Mesenchymal stem cell (in vitro differentiated cells and primary cell): ENCODE measurements at regions not wholly inside any gene's neighbourhood (a gene's known extent, or its start where the extent isn't known, plus 50 kb on each side); places are given as distances from the start of the nearest gene placed in this dataset.

Experiments used
- DNase-seq: peaks from one replicate; pipeline ENCODE4 v3.0.0-alpha.2; 2013
- H2AFZ ChIP-seq: one replicate; pipeline ENCODE4 v1.6.1; 2013; ENCODE audit warnings: low read depth, mild to moderate bottlenecking, control low read depth, inconsistent platforms, low read length, moderate library complexity
- H2AK5ac ChIP-seq: 2 replicates; pipeline ENCODE4 v1.6.1; 2013; ENCODE audit warnings: low read length, moderate library complexity, mild to moderate bottlenecking, inconsistent platforms; ENCODE audit not compliant: severe bottlenecking
- H2BK120ac ChIP-seq: one replicate; pipeline ENCODE4 v1.6.1; 2013; ENCODE audit warnings: low read depth, mild to moderate bottlenecking, inconsistent platforms, low read length, moderate library complexity
- H2BK12ac ChIP-seq, 2 experiments: one replicate each; pipeline ENCODE4 v1.6.1; 2013; ENCODE audit warnings: inconsistent platforms in 2 of 2, low read length in 2 of 2, mild to moderate bottlenecking in 2 of 2, moderate library complexity in 2 of 2, control low read depth in 1 of 2
- H2BK15ac ChIP-seq: one replicate; pipeline ENCODE4 v1.6.1; 2013; ENCODE audit warnings: mild to moderate bottlenecking, low read depth, inconsistent platforms; ENCODE audit not compliant: poor library complexity, severe bottlenecking
- H2BK5ac ChIP-seq: 2 replicates; pipeline ENCODE4 v1.6.1; 2013; ENCODE audit warnings: low read depth, mild to moderate bottlenecking, low read length, control low read depth, inconsistent platforms; ENCODE audit not compliant: poor library complexity, severe bottlenecking
- H3K14ac ChIP-seq, 2 experiments: one replicate each; pipeline ENCODE4 v1.6.1; 2013; ENCODE audit warnings: inconsistent platforms in 2 of 2, low read length in 2 of 2, control low read depth in 1 of 2, mild to moderate bottlenecking in 1 of 2, moderate library complexity in 1 of 2
- H3K18ac ChIP-seq, 2 experiments: one replicate each; pipeline ENCODE4 v1.6.1; 2013; ENCODE audit warnings: inconsistent platforms in 2 of 2, low read length in 2 of 2, control low read depth in 1 of 2, low read depth in 1 of 2, mild to moderate bottlenecking in 1 of 2
- H3K23ac ChIP-seq, 2 experiments: one replicate each; pipeline ENCODE4 v1.6.1; 2013; ENCODE audit warnings: inconsistent platforms in 2 of 2, low read length in 2 of 2, mild to moderate bottlenecking in 2 of 2, moderate library complexity in 2 of 2, control low read depth in 1 of 2
- H3K27ac ChIP-seq: 2 replicates; pipeline ENCODE4 v1.5.1; 2013; ENCODE audit warnings: mild to moderate bottlenecking, moderate library complexity, low read length, control low read depth, inconsistent platforms; ENCODE audit not compliant: poor library complexity, severe bottlenecking
- H3K27me3 ChIP-seq, 2 experiments: 2 replicates each; pipeline versions ENCODE4 v1.6.1 to v1.7.0; 2013; ENCODE audit warnings: low read length in 2 of 2, mild to moderate bottlenecking in 2 of 2, moderate library complexity in 2 of 2, control low read depth in 1 of 2, inconsistent platforms in 1 of 2; ENCODE audit not compliant: control insufficient read depth in 1 of 2, insufficient read depth in 1 of 2
- H3K36me3 ChIP-seq, 2 experiments: 2 replicates each; pipeline versions ENCODE4 v1.6.1 to v1.7.0; 2013; ENCODE audit warnings: low read length in 2 of 2, control low read depth in 1 of 2, inconsistent platforms in 1 of 2, low read depth in 1 of 2, mild to moderate bottlenecking in 1 of 2; ENCODE audit not compliant: insufficient read depth in 2 of 2, control insufficient read depth in 1 of 2
- H3K4ac ChIP-seq, 2 experiments: one replicate each; pipeline ENCODE4 v1.6.1; 2013; ENCODE audit warnings: inconsistent platforms in 2 of 2, low read length in 2 of 2, mild to moderate bottlenecking in 2 of 2, moderate library complexity in 2 of 2, control low read depth in 1 of 2, low read depth in 1 of 2
- H3K4me1 ChIP-seq: 2 replicates; pipeline ENCODE4 v1.6.1; 2013; ENCODE audit warnings: low read depth, low read length, control low read depth; ENCODE audit not compliant: control insufficient read depth, insufficient read depth
- H3K4me2 ChIP-seq: 2 replicates; pipeline ENCODE4 v1.6.1; 2013; ENCODE audit warnings: low read length, mild to moderate bottlenecking, inconsistent platforms; ENCODE audit not compliant: poor library complexity, severe bottlenecking
- H3K4me3 ChIP-seq, 2 experiments: 2 replicates each; pipeline versions ENCODE4 v1.5.1 to v1.7.0; 2013; ENCODE audit warnings: low read length in 2 of 2, mild to moderate bottlenecking in 2 of 2, control low read depth in 1 of 2, low read depth in 1 of 2; ENCODE audit not compliant: insufficient read depth in 1 of 2
- H3K79me1 ChIP-seq: replicated peaks from 2 replicates; pipeline ENCODE4 v1.6.1; 2013; ENCODE audit warnings: mild to moderate bottlenecking, control low read depth, low read length, inconsistent platforms; ENCODE audit not compliant: poor library complexity, severe bottlenecking
- H3K9ac ChIP-seq: 2 replicates; pipeline ENCODE4 v1.7.0; 2013; ENCODE audit warnings: mild to moderate bottlenecking, low read length, moderate library complexity
- H3K9me3 ChIP-seq: 2 replicates; pipeline ENCODE4 v1.7.0; 2013; ENCODE audit warnings: mild to moderate bottlenecking, low read length; ENCODE audit not compliant: control insufficient read depth
- H4K8ac ChIP-seq: one replicate; pipeline ENCODE4 v1.6.1; 2013; ENCODE audit warnings: inconsistent platforms, mild to moderate bottlenecking, low read length, moderate library complexity
- H4K91ac ChIP-seq: one replicate; pipeline ENCODE4 v1.6.1; 2013; ENCODE audit warnings: mild to moderate bottlenecking, low read length, inconsistent platforms
- WGBS: methylation state at CpG from one replicate; pipeline ENCODE4 v1.1.7; 2013; ENCODE audit warnings: mixed read lengths; 5-methylcytosine and 5-hydroxymethylcytosine counted together

GRCh38 chr11:111067994-111068393 is 177.5 kb upstream of the POU2AF2 start:
- Histone ChIP-seq H3K4me2 (no peak overlapping the region), H3K27me3 (no peaks in the 10 kb centered on the region), H3K4me1 (no peaks in the 10 kb centered on the region), H4K91ac (no peak overlapping the region), H3K14ac (no peak overlapping the region), H4K8ac (no peak overlapping the region), H2BK5ac (no peak overlapping the region), H2AFZ (no peak overlapping the region), H3K23ac (no peak overlapping the region), H3K4ac (no peak overlapping the region), H2AK5ac (no peak overlapping the region), H3K9me3 (peaks cover 18% of the 10 kb centered on the region), H2BK15ac (no peak overlapping the region), H3K27ac (no peak overlapping the region), H3K9ac (no peak overlapping the region), H2BK12ac (no peak overlapping the region), H2BK120ac (no peak overlapping the region), H3K18ac (no peak overlapping the region), H3K4me3 (peak overlapping the region in 1 of 2 experiments; percentile 25), H3K36me3 (no peaks in the 10 kb centered on the region), H3K79me1 (no peaks in the 10 kb centered on the region)
- no peak for DNase-seq
- 80% methylated on average over 1 of the region's 1 CpG for WGBS

GRCh38 chr11:111066846-111067245 is 178.7 kb upstream of the POU2AF2 start:
- Histone ChIP-seq H3K14ac (no peak overlapping the region), H3K4ac (no peak overlapping the region), H2AK5ac (no peak overlapping the region)

DNA sequence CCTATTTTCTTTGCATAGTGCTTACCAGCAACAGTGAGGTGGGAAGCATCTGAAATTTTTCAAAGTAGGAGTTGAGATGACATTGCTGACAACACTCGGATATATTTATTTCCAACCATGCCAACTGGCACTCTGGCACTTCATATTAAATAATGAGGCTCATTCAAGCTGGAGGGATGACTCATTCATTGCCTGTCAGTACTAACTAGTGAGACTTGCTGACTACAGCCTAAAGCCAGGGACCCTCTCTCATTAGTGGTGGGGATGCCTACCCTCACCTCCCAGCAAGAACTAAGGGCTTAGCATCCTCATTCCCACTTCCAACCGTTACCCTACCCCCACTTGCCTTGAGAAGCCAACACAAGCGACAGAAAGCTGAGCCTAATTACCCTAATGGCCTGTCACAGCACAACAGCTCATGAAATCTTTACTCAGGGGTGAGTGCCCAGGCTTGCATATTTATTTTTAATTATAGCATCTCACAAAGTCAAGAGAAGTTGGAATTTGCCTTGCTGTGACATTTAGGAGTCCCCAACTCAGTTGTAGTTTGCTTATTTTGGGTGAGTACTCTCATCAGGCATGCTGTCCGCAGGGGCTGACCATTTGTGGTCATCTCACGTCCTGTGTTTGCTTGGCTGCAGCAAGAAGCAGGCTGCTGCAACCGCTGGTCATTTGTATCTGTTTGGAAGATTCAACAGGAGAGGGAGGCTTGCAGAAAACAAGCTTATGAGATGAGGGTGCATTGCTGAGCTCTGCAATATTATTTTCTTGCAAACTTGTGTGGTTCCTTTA is 181.6 kb upstream of the POU2AF2 start:
- Histone ChIP-seq H3K4me2 (no peak overlapping the region), H3K18ac (peak overlapping the region in 1 of 2 experiments; percentile 48), H2BK5ac (no peak overlapping the region), H4K91ac (no peak overlapping the region), H4K8ac (no peak overlapping the region), H3K27ac (no peak overlapping the region), H2BK12ac (peak overlapping the region in 1 of 2 experiments; percentile 42), H2AK5ac (no peak overlapping the region), H3K9me3 (peaks cover 18% of the 10 kb centered on the region), H3K23ac (no peak overlapping the region), H3K79me1 (no peaks in the 10 kb centered on the region), H3K36me3 (no peaks in the 10 kb centered on the region), H3K9ac (no peak overlapping the region), H3K27me3 (no peaks in the 10 kb centered on the region), H2BK120ac (no peak overlapping the region), H3K4ac (no peak overlapping the region), H2BK15ac (no peak overlapping the region), H3K4me3 (no peak overlapping the region), H3K4me1 (no peaks in the 10 kb centered on the region), H3K14ac (peak overlapping the region in 1 of 2 experiments; percentile 65), H2AFZ (no peak overlapping the region)
- peak; percentile 63 for DNase-seq
- 31% methylated on average over 6 of the region's 6 CpGs for WGBS

More at GRCh38 chr11:111066846-111067245, 178.7 kb upstream of the POU2AF2 start:
- Histone ChIP-seq H2AFZ (no peak overlapping the region), H3K9ac (no peak overlapping the region), H3K23ac (no peak overlapping the region), H3K18ac (no peak overlapping the region), H3K9me3 (peaks cover 18% of the 10 kb centered on the region), H3K27ac (no peak overlapping the region), H3K4me1 (no peaks in the 10 kb centered on the region), H2BK12ac (no peak overlapping the region), H3K4me3 (no peak overlapping the region), H4K8ac (no peak overlapping the region), H2BK120ac (no peak overlapping the region), H2BK15ac (no peak overlapping the region), H3K79me1 (no peaks in the 10 kb centered on the region), H4K91ac (no peak overlapping the region), H3K36me3 (no peaks in the 10 kb centered on the region), H3K4me2 (no peak overlapping the region), H3K27me3 (no peaks in the 10 kb centered on the region), H2BK5ac (no peak overlapping the region)
- 83% methylated on average over 2 of the region's 2 CpGs for WGBS
- no peak for DNase-seq

DNA sequence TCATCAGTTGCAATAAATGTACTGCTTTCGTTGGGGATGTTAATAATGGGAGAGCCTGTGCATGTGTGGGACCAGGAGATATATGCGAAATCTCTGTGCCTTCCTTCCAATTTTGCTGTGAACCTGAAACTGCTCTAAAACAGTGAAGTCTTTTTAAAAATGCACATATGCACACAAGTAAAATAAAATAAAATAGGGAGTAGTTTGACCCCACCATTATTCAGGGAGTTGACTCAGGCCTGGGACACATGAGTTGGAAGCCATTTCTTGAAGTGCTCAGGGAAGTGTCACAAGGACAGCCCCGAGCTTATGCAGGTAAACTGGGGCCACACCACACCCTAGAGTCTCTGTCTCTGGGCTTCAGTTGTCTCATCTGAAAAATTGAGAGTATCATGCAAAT is 183.1 kb upstream of the POU2AF2 start:
- DNase-seq = no peak
- no peaks in the 10 kb centered on the region for H3K4me1 ChIP-seq
- H2BK120ac ChIP-seq = no peak overlapping the region
- H2BK15ac ChIP-seq = no peak overlapping the region
- peaks cover 3% of the 10 kb centered on the region for H3K9me3 ChIP-seq
- no peak overlapping the region for H3K9ac ChIP-seq
- H3K36me3 ChIP-seq = no peaks in the 10 kb centered on the region
- no peak overlapping the region for H3K23ac ChIP-seq
- H3K4me2 ChIP-seq = no peak overlapping the region
- H3K4me3 ChIP-seq = no peak overlapping the region
- no peak overlapping the region for H2AFZ ChIP-seq
- no peak overlapping the region for H2AK5ac ChIP-seq
- no peak overlapping the region for H3K27ac ChIP-seq
- H2BK5ac ChIP-seq = no peak overlapping the region
- H3K18ac ChIP-seq = no peak overlapping the region
- H4K91ac ChIP-seq = no peak overlapping the region
- H3K4ac ChIP-seq = no peak overlapping the region
- H3K14ac ChIP-seq = no peak overlapping the region
- no peaks in the 10 kb centered on the region for H3K27me3 ChIP-seq
- WGBS = 87% methylated on average over 3 of the region's 3 CpGs
- H2BK12ac ChIP-seq = no peak overlapping the region
- no peak overlapping the region for H4K8ac ChIP-seq
- no peaks in the 10 kb centered on the region for H3K79me1 ChIP-seq
